ENCODE measurements at regions not wholly inside any gene's neighbourhood (a gene's known extent, or its start where the extent isn't known, plus 50 kb on each side); places are given as distances from the start of the nearest gene placed in this dataset.

GRCh38 chr3:28906561-28907310 lies 374.1 kb upstream of the RBMS3 start:
- no peak for DNase-seq

DNA sequence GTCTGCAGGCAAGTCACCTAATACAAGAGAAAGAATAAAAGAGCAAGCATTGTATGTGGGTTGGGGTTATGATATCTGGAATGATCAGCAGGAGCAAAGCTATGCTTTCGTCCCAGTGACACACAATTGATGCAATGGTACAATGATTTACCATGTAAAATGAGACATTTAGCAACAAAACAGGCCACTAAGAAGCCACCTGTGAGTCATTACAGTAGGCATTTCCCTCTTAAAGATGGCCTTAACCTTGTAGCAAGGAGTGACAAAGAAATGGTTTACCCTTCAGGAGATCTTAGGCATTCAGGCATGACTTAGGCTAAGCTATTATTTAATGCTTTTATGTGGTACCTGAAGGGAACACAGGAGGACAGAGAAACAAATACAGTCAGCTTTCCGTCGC lies 373.3 kb upstream of the RBMS3 start:
- DNase-seq, result no peak

DNA sequence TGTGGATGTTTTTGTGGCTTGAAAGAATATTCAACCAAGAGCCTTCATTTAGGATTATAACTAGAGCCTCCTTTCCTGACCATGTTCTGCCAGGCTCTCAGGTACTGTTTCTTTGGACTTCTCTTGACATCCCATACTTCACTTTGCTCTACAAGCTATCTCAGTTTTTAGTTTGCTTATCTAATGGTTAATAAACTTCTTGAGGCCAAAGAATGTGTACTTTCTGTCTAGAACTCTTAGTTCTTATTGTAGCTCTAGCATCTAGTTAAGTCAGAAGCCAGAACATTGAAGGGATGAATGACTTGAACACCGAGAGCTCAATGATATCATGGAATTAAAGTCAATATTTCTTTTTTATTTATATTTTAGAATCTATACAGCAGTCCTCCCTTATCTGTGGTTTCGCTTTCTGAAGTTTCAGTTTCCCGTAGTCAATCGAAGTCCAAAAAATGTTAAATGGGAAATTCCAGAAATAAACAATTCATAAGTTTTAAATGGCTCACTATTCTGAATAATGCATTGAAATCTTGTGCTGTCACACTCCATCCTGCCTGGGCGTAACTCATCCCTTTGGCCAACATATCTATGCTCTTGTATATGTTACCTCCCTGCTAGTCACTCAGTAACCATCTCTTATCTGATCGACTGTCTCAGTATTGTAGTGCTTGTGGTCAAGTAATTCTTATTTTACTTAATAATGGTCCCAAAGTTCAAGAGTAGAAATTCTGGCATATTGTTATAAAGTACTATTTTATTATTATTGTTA lies 368.6 kb upstream of the RBMS3 start:
- DNase-seq, result no peak

DNA sequence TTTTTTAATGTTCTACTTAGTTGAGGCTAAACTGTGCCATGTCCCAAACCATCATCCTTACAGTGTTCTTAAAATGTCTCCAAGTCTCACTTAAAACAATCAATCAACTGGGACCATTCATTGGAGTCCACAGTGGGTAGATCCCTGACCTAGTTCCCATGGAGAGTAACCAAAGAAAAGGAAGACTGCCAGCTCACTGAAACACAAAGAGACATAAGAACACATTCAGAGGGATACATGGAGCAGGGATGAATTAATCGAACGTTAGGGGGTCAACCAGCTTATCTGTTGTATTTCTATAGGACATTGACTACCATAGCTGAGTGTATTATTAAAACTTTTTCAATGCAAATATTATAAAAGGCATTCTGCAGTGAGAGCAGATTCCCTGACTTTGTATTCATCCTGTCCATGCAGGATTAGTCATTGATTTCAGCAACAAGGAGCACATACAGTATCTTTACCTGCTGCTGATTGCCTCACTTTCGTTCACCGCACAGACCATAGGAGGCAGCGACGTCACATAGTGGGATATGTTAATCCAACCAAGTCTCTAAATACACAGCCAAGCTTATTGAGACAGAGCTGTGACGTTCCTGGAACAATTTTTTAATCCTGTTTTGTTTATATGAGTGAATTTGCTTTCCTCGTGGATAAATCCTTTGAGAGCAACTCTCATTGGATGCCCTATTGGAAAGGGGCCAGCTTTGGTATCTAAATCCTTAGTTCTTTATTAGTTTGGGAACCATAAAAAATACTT lies 364.9 kb upstream of the RBMS3 start:
- no peak for DNase-seq

DNA sequence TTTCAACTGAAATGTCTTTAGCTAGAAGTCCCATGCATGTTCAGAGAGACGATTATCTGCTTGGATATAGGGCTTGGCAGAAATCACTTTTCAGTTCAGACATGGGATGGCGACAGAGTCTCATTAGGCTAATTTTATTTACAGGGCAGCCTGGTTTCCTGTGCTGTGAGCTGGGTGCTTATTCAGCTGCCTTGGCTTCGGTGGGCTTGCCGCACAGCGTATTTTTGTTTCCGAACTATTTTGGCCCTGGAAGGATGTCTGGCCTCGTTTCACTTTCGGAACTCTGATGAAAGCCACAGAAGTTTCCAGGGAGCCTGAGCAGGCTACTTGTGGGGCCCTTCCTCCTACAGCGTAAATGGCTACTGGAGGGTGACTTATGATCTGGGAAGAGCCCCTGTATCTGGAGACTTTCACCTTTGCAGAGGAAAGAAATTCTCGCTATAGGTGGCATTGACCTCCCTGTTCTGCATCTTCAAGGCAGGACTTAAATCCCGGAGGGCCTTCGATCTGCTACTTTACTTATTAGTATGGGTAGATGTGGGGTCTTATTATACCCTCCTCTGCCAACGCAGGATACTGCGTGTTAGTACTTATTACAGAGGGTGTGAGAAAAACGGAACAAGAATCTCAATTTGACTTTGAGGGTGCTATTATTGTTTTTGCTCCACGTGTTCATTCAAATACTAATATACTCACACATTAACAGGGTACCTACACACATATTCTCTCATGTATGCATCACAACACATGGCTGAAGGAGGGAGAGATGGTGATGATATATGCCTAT lies 364.0 kb upstream of the RBMS3 start:
- DNase-seq, result no peak

DNA sequence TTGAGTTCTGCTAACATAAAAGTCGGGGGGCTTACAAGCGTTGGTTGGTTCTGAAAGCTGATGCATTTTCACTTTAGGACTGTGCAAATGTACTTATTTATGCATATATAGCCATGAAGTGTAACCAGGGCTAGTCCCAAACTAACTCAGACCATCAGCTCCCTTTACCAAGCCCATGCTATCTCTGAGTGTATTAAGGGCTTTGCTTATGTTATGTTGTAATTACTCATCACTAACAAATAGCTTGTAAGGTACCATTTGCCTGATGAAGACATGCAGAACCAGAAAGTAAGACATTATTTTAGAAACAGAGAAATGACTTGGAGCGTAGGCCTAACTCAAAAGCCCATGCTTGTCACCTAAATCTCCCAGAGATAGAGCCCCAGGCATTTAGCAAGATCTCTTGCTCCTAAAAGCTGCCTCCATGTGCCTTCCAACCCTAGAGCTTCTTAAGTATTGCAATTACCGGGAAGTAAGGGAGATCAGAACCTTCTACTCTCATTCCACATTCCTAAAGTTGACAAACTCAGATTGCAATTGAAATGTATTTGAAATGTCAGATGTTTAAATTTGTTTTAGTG lies 362.9 kb upstream of the RBMS3 start:
- DNase-seq, result no peak

DNA sequence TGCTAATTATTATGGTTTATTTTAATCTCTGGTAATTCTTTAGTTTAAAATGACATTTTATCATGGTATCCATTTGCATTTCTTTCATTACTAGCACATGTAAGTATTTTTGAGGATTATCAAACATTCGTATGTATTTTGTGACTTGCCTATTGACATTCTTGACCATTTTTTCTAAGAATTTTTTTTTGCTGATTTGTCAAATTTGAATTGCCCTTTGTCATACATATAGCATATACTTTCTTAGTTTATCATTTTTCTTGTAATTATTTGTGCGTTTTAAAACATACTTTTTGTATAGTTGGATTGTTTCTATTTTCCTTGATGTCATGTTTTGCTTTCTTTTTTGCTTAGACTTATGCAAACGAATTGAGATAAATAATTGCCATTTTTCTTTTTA lies 358.5 kb upstream of the RBMS3 start:
- DNase-seq, result no peak

- DNase-seq, result no peak
These were observed 356.9 kb upstream of the RBMS3 start for GRCh38 chr3:28923994-28924393.

DNA sequence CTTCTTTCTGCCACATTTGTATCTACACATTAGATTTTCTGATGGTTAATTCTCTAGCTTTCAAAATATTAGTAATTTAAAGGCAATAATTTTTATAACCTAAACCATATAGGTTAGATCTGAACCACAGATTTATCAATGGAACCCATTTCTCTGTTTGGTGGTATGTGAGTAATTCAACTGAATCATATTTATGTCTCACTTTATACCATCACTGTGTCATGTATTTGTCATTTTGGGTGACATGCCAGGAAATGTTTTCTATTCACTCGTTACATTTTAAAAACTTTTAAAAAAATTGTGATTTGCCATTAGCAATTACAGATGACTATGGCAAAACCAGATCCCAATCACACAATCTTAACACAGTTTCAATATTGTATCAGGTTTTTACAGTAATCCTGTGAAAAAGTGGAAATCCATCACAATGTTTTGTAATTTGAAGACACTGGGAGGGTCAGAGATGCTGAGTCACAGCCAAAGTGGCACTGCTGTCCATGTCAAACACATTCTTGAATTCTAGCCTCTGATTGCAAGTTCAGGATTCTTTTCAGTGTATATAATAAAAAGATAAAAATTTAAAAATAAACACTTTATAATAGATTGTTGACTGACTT lies 356.0 kb upstream of the RBMS3 start:
- no peak for DNase-seq

DNA sequence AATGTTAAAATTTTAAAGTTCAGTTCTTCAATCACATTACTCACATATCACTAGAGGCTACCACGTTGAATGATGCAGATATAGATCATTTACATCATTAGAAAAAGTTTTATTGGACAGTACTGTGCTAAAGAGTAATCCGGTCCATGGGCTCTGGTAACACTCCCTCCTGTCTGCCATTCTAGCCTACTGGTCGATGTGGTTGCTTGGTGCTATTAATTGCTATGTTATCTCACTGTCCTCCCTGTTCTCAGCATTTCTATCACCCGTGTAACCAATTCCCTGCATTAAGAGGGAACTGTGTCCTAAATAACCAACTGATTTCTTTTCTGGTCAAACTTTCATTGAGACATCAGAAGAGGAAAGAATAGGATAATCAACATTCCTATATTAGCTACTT lies 347.5 kb upstream of the RBMS3 start:
- no peak for DNase-seq

- no peak for DNase-seq
These were observed 346.6 kb upstream of the RBMS3 start for GRCh38 chr3:28934126-28934813.

DNA sequence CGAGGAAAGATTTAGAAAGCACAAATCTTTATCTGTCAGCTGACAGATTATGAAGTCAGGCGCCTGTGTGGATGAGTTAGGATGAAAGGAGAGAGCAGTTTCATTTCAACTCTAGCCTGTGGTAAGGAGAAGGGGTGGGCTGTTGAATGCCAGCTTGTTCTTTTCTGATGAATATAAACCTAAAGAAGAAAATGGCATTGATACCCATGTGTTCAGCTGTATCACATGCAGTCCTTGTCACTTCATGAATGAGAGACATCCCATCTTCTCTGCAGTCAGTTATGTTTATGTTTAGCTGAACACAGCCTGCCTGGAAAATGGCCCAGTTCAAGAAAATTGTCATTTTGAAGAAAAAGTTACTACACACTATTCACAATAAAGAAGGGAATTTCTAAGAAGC lies 345.7 kb upstream of the RBMS3 start:
- DNase-seq, result no peak

- no peak for DNase-seq
These were observed 344.7 kb upstream of the RBMS3 start for GRCh38 chr3:28936154-28936553.

DNA sequence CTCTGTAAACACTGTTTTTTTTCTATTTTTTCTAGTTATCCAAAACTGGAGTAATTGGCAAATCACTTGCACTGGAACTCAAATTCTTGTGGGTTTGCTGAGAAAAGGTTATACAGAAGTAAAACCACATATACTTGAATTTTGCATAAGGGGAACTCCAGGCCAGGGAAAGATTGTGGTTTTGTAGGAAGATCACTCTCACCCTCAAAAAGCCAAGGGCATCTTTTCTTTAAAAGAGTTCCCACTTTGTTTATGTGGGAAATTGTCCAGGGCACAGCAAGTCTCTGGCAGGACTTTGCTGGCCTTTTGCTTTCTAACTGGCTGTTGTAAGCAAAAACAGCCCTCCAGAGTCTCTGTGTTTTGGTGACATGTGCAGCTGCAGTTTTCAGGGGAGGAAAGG lies 340.3 kb upstream of the RBMS3 start:
- no peak for DNase-seq

GRCh38 chr3:28940994-28941393 lies 339.9 kb upstream of the RBMS3 start:
- DNase-seq, result no peak

DNA sequence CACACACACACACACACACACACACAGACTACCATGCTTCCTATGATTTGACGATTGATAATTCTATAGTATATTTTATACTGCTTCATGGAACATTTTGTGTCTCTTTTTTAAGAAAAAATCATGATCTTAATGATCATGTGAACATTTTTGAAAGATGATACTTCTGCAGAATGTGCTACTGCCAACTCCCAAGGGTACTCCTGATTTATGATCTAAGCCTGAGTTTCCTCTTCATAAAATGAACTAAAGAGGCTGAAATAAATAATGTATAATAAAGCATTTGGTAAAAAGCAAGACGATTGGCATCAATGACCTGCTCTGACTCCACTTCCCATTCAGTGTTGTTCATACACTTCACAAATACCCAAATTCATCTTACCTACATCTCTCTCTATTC lies 333.8 kb upstream of the RBMS3 start:
- no peak for DNase-seq

DNA sequence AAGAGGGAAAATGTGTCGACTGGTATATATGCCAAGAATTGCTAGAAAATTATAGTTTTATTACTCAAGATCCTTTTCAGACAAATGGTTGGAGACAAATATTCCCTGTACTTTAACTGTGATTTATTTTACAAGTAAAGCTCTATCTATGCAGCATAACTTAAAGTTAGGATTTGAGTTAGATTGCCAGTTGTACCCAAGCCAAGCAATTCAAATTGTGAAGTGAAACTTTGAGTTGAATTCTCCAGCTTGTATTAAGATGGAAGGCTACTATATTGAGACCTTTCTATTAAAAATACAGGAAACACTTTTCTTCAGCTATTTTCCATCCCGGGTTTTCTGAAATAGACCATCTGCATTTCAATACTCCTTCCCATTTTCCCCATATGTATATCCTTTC lies 333.1 kb upstream of the RBMS3 start:
- no peak for DNase-seq

DNA sequence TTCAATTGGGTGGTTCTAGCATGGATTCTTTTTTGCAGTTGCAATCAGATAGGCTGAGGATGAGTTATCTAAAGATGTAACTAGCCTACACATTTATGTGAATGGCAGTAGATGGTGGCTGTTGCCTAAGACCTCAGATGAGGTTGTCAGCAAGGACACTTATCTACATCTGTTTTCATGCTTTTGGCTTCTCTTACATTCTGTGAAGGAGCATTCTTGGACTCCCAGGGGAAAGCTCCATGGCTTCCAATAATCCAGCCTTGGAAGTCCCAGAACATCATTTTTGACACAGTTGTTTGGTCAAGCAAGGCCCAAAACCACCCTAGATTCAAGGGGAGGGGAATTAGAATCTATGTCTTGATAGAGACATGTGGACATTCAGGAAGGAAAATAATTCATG lies 332.2 kb upstream of the RBMS3 start:
- no peak for DNase-seq

DNA sequence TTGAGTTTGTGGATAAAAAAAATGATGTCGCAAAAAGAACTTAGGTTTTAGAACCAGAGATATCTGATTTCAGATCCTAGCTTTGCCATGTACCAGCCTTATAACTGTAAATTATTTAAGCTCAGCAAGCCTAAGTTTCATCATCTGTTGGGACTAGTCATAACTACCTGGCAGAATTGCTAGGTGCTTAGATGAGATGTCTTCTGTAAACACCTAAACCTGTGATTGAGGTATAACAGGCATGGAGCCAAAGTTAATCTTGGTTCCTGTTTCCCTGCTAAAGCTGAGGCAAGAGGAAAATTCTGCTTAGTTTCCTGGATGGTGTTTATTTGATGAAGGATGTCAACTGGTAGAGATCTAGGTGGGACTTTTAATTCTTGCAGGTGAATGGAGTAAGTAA lies 331.3 kb upstream of the RBMS3 start:
- DNase-seq, result no peak

DNA sequence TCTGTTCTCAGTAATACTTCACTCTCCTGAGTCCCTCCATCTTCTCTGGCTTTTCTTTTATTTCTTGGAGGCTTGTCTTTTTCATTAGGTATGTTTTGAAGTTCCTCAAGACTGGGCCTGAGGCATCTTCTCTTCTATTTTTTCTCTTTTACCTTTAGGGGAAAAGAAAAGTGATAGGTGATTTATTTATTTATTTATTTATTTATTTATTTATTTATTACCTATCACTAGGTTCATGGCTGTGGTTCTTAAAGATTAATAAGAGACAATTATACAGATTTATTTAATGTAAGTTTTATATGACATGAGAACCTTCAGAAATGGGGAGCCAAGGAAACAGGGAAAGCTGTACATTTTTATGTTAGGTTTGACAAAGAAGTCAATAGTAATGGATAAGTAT lies 330.3 kb upstream of the RBMS3 start:
- DNase-seq, result no peak

- no peak for DNase-seq
These were observed 328.9 kb upstream of the RBMS3 start for GRCh38 chr3:28951772-28952556.

All from CD4-positive, alpha-beta T cell treated with Interleukin-6 for 4 hours (primary cell).